Esophagus muscularis mucosa (tissue), 4 donors: ENCODE measurements at regions not wholly inside any gene's neighbourhood (a gene's known extent, or its start where the extent isn't known, plus 50 kb on each side); places are given as distances from the start of the nearest gene placed in this dataset.
"Not testable (repeated sequence)": the region's sequence is repeated elsewhere in the genome, so short reads cannot be mapped to it uniquely, and the experiment has no call there.

Experiments
- DNase-seq: peaks from one replicate; pipeline ENCODE4 v3.0.0-alpha.2; 2017; ENCODE audit errors: extremely low spot score
- H3K27ac ChIP-seq, 4 donors: fragments of 200-600 bp; sonication (generic); replicated peaks in 1 of 4; 1 replicate in 3 of 4; 2 replicates in 1 of 4; pipeline ENCODE4 v1.5.1; 2016 to 2019; ENCODE audit warnings: mild to moderate bottlenecking in 1 of 4
- H3K27me3 ChIP-seq, 4 donors: fragments of 200-600 bp; sonication (generic); one replicate each; pipeline versions ENCODE4 v1.5.1 to v1.6.0; 2016 to 2019
- H3K36me3 ChIP-seq, 4 donors: fragments of 200-600 bp; sonication (generic); one replicate each; pipeline ENCODE4 v1.5.1; 2016 to 2019
- H3K4me1 ChIP-seq, 4 donors: fragments of 200-600 bp; sonication (generic); one replicate each; pipeline ENCODE4 v1.5.1; 2016 to 2019
- H3K4me3 ChIP-seq, 4 donors: fragments of 200-600 bp; sonication (generic); 1 replicate in 2 of 4; 2 replicates in 2 of 4; pipeline ENCODE4 v1.5.1; 2016 to 2019; ENCODE audit warnings: mild to moderate bottlenecking in 4 of 4, moderate library complexity in 1 of 4
- H3K9me3 ChIP-seq, 4 donors: fragments of 200-600 bp; sonication (generic); 1 replicate in 3 of 4; 2 replicates in 1 of 4; pipeline ENCODE4 v1.5.1; 2016 to 2019
- CTCF ChIP-seq, 3 experiments: fragments of 200-600 bp in 2 of 3; fragments of 450-650 bp in 1 of 3; sonication (generic) in 2 of 3; IDR thresholded peaks; one replicate each; pipeline ENCODE4 v1.5.1; 2017 to 2019; ENCODE audit warnings: antibody characterized with exemption in 3 of 3, mild to moderate bottlenecking in 2 of 3, moderate library complexity in 1 of 3
- EP300 ChIP-seq: sonication (generic); formaldehyde crosslinking; IDR thresholded peaks from one replicate; pipeline ENCODE4 v1.6.1; 2017; ENCODE audit warnings: antibody characterized with exemption
- POLR2A ChIP-seq: fragments of 450-650 bp; IDR thresholded peaks from one replicate; pipeline ENCODE4 v1.6.1; 2017; ENCODE audit warnings: antibody characterized with exemption, moderate library complexity, mild to moderate bottlenecking, low read depth
- POLR2AphosphoS5 ChIP-seq, 2 donors: sonication (generic); formaldehyde crosslinking; IDR thresholded peaks; one replicate each; pipeline ENCODE4 v1.6.1; 2017; ENCODE audit warnings: antibody characterized with exemption in 2 of 2
- WGBS: methylation state at CpG from one replicate; pipeline ENCODE4 v1.1.5; 2018; 5-methylcytosine and 5-hydroxymethylcytosine counted together
- intact Hi-C: fragments of 100-400 bp; cut with DNase I; formaldehyde crosslinking; loops from one replicate; pipeline ENCODE4 v1.15.1; 2023

- Histone ChIP-seq H3K36me3 (no peaks in the 10 kb centered on the region), H3K27ac (no peak overlapping the region), H3K4me1 (no peaks in the 10 kb centered on the region), H3K9me3 (peaks cover 0 to 4% (median 0%) of the 10 kb centered on the region in 4 donors), H3K4me3 (no peak overlapping the region), H3K27me3 (no peaks in the 10 kb centered on the region)
- intact Hi-C loops = no loop called here
- 85% methylated on average over 6 of the region's 6 CpGs for WGBS
- DNase-seq = no peak
- TF ChIP-seq CTCF (IDR thresholded peaks at IDR 0.05) (no peak), POLR2A (no peak), EP300 (no peak), POLR2AphosphoS5 (IDR thresholded peaks at IDR 0.05) (no peak)
Observed at GRCh38 chr10:45093945-45094344, 93.2 kb downstream of the ZNF22 start.

GRCh38 chr10:45095286-45095685 is 94.6 kb downstream of the ZNF22 start:
- H3K4me3 ChIP-seq = no peak overlapping the region
- DNase-seq = no peak
- no peak overlapping the region for H3K27ac ChIP-seq
- intact Hi-C loops = no loop called here
- no peaks in the 10 kb centered on the region for H3K27me3 ChIP-seq
- H3K4me1 ChIP-seq = no peaks in the 10 kb centered on the region
- no peaks in the 10 kb centered on the region for H3K36me3 ChIP-seq
- peaks cover 0 to 5% (median 0%) of the 10 kb centered on the region in 4 donors for H3K9me3 ChIP-seq
- TF ChIP-seq CTCF (IDR thresholded peaks at IDR 0.05) = no peak
- TF ChIP-seq POLR2A = no peak
- TF ChIP-seq EP300 = no peak
- no peak for TF ChIP-seq POLR2AphosphoS5 (IDR thresholded peaks at IDR 0.05)
- 47% methylated on average over 3 of the region's 3 CpGs for WGBS

GRCh38 chr10:45096001-45096400 is 95.3 kb downstream of the ZNF22 start:
- Histone ChIP-seq H3K9me3 (peaks cover 0 to 5% (median 0%) of the 10 kb centered on the region in 4 donors), H3K36me3 (no peaks in the 10 kb centered on the region), H3K27ac (no peak overlapping the region), H3K4me3 (no peak overlapping the region), H3K4me1 (no peaks in the 10 kb centered on the region), H3K27me3 (no peaks in the 10 kb centered on the region)
- WGBS = 55% methylated on average over 3 of the region's 3 CpGs
- TF ChIP-seq POLR2A = no peak
- intact Hi-C loops = no loop called here
- no peak for DNase-seq

GRCh38 chr10:45100429-45100828 is 99.7 kb downstream of the ZNF22 start:
- Histone ChIP-seq H3K9me3 (peaks cover 0 to 5% (median 0%) of the 10 kb centered on the region in 4 donors), H3K27ac (no peak overlapping the region), H3K4me3 (no peak overlapping the region), H3K4me1 (no peaks in the 10 kb centered on the region), H3K27me3 (peaks cover 0 to 17% (median 0%) of the 10 kb centered on the region in 4 donors), H3K36me3 (no peaks in the 10 kb centered on the region)
- TF ChIP-seq CTCF (IDR thresholded peaks at IDR 0.05) (no peak), POLR2A (no peak), EP300 (no peak), POLR2AphosphoS5 (IDR thresholded peaks at IDR 0.05) (no peak)
- intact Hi-C loops = no loop called here
- DNase-seq = no peak
- 69% methylated on average over 4 of the region's 4 CpGs for WGBS

GRCh38 chr10:45104674-45105073 is 104.0 kb downstream of the ZNF22 start:
- no peak for TF ChIP-seq EP300
- no peak for TF ChIP-seq CTCF (IDR thresholded peaks at IDR 0.05)
- no peak for TF ChIP-seq POLR2A
- TF ChIP-seq POLR2AphosphoS5 (IDR thresholded peaks at IDR 0.05) = no peak
- Histone ChIP-seq H3K27me3 (peaks cover 0 to 22% (median 0%) of the 10 kb centered on the region in 4 donors), H3K9me3 (no peaks in the 10 kb centered on the region), H3K4me3 (no peak overlapping the region), H3K27ac (no peak overlapping the region), H3K4me1 (no peaks in the 10 kb centered on the region), H3K36me3 (no peaks in the 10 kb centered on the region)
- DNase-seq = no peak
- intact Hi-C loops = no loop called here
- 61% methylated on average over 4 of the region's 4 CpGs for WGBS

GRCh38 chr10:45105309-45105708 is 104.6 kb downstream of the ZNF22 start:
- DNase-seq, H3K4me3 ChIP-seq, H3K4me1 ChIP-seq, H3K27ac ChIP-seq, H3K36me3 ChIP-seq, H3K9me3 ChIP-seq, intact Hi-C loops: not testable (repeated sequence)
- WGBS = 47% methylated on average over 5 of the region's 5 CpGs
- peaks cover 0 to 22% (median 0%) of the 10 kb centered on the region in 4 donors for H3K27me3 ChIP-seq
